ENCODE measurements at regions not wholly inside any gene's neighbourhood (a gene's known extent, or its start where the extent isn't known, plus 50 kb on each side); places are given as distances from the start of the nearest gene placed in this dataset.

- TF ChIP-seq CTCF (IDR thresholded peaks at IDR 0.05): no peak
- no peak for TF ChIP-seq EZH2 (IDR thresholded peaks at IDR 0.05)
Measured at GRCh38 chr10:31647861-31648260, 280.8 kb downstream of the ARHGAP12 start.
